ENCODE measurements at regions not wholly inside any gene's neighbourhood (a gene's known extent, or its start where the extent isn't known, plus 50 kb on each side); places are given as distances from the start of the nearest gene placed in this dataset.

DNA sequence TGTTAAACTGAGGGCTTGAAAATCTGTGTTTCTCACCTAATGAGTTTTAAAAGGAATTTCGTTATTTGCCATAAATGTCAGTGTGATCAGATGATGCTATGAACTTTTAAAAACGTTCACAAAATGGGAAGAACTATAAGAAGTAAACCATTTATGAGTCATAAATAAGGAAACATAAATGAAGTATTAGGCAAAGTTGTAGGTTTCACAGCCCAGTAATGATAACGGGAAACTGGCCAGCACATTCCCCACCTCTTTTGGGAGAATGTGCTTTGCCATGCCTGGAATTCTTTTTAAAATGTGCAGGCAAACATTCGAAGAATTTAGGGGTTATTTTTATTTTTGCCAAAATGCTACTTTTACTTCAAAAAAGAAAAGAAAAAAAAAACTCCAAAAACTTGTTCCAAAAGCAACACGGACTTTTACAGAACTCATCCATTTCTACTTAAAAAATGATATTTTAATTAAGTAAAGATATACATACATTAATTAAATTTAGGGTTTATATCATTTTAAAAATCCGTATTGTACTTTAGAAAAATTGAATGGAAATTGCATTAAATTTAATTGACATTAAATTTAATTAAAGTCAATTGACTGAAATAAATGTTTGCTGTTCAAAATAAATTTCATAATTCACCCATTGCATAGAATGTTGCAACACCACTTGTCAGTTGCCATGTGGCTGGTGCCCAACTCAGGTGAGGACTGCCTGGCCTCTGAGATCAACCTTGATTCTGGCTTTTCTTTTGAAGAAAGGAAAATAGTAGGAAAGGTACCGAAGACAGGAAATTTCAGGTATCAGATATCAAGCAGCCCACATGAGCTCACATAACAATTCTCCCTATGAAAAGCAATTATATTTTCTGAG, 1198.5 kb downstream of the EFNB2 start:
- H3K9me3 ChIP-seq, result no peaks in the 10 kb centered on the region
- intact Hi-C loops (cut with DNase I), result no loop called here
- no peaks in the 10 kb centered on the region for H3K27me3 ChIP-seq
- TF ChIP-seq CTCF (IDR thresholded peaks at IDR 0.05) (no peak), POLR2A (IDR thresholded peaks at IDR 0.05) (no peak), POLR2AphosphoS5 (IDR thresholded peaks at IDR 0.05; ENCODE audit: insufficient read depth in 1 of 2, low read depth in 1 of 2) (no peak)
- H3K27ac ChIP-seq, result no peak overlapping the region
- no peak for DNase-seq (ENCODE audit: extremely low spot score in 2 of 2)
- no peaks in the 10 kb centered on the region for H3K36me3 ChIP-seq
- no peaks in the 10 kb centered on the region for H3K4me1 ChIP-seq
- no peak overlapping the region for H3K4me3 ChIP-seq

GRCh38 chr13:105334211-105334610, 1201.3 kb downstream of the EFNB2 start:
- Histone ChIP-seq H3K4me3 (no peak overlapping the region), H3K4me1 (no peaks in the 10 kb centered on the region), H3K27me3 (no peaks in the 10 kb centered on the region), H3K36me3 (no peaks in the 10 kb centered on the region), H3K27ac (no peak overlapping the region), H3K9me3 (peaks cover 2% of the 10 kb centered on the region)
- no peak for DNase-seq (ENCODE audit: extremely low spot score in 2 of 2)
- intact Hi-C loops (cut with DNase I), result no loop called here
- TF ChIP-seq POLR2A (IDR thresholded peaks at IDR 0.05) (no peak), CTCF (IDR thresholded peaks at IDR 0.05) (no peak), POLR2AphosphoS5 (IDR thresholded peaks at IDR 0.05; ENCODE audit: insufficient read depth in 1 of 2, low read depth in 1 of 2) (no peak)

DNA sequence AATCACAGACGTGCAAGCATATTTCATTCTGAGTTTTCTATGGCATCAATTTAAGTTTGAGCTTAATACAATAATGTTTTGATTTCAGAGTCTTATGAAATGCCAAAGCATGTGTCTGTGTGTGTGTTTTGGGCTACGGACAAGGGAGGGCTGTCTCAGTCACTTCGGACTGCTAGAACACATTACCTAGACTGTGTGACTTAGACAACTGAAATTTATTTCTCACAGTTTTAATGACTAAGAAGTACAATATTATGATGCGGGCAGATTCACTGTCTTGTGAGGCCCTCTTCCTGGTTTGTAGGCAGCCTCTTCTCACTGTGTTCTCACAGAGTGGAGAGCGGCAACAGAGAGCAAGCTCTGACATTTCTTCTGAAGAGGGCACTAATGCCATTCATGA, 1202.0 kb downstream of the EFNB2 start:
- Histone ChIP-seq H3K27ac (no peak overlapping the region), H3K4me3 (no peak overlapping the region), H3K27me3 (no peaks in the 10 kb centered on the region), H3K4me1 (no peaks in the 10 kb centered on the region), H3K36me3 (no peaks in the 10 kb centered on the region), H3K9me3 (peaks cover 6% of the 10 kb centered on the region)
- TF ChIP-seq CTCF (IDR thresholded peaks at IDR 0.05) (no peak), POLR2A (IDR thresholded peaks at IDR 0.05) (no peak), POLR2AphosphoS5 (IDR thresholded peaks at IDR 0.05; ENCODE audit: insufficient read depth in 1 of 2, low read depth in 1 of 2) (no peak)
- DNase-seq (ENCODE audit: extremely low spot score in 2 of 2), result no peak
- intact Hi-C loops (cut with DNase I), result no loop called here

- Histone ChIP-seq H3K27ac (no peak overlapping the region), H3K4me3 (no peak overlapping the region), H3K36me3 (no peaks in the 10 kb centered on the region), H3K9me3 (peaks cover 6% of the 10 kb centered on the region), H3K27me3 (no peaks in the 10 kb centered on the region), H3K4me1 (no peaks in the 10 kb centered on the region)
- intact Hi-C loops (cut with DNase I), result no loop called here
- no peak for TF ChIP-seq POLR2AphosphoS5 (IDR thresholded peaks at IDR 0.05; ENCODE audit: insufficient read depth in 1 of 2, low read depth in 1 of 2)
- TF ChIP-seq POLR2A (IDR thresholded peaks at IDR 0.05), result no peak
- no peak for TF ChIP-seq CTCF (IDR thresholded peaks at IDR 0.05)
- DNase-seq (ENCODE audit: extremely low spot score in 2 of 2), result no peak
These were observed 1206.1 kb downstream of the EFNB2 start for GRCh38 chr13:105329359-105329758.

DNA sequence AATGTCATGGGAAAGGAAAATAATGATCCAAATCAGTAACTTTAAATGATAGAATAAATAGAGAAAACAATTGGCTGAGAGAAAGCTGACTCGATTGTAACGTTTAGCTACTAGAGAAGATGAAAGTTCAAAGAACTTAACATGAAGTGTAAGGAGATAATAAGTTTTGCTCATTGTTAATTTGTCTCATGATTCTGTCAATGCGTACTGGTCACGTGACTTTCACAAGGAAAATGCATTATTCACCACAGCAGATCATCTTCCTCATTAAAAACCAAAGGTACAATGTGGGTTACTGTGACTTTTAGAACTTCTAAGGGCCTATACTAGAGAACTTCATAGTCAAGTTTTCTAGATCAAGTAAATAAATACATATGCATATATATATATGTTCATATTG, 1207.2 kb downstream of the EFNB2 start:
- no peak overlapping the region for H3K27ac ChIP-seq
- H3K36me3 ChIP-seq, result no peaks in the 10 kb centered on the region
- intact Hi-C loops (cut with DNase I), result no loop called here
- no peaks in the 10 kb centered on the region for H3K27me3 ChIP-seq
- peaks cover 6% of the 10 kb centered on the region for H3K9me3 ChIP-seq
- TF ChIP-seq CTCF (IDR thresholded peaks at IDR 0.05), result no peak
- TF ChIP-seq POLR2AphosphoS5 (IDR thresholded peaks at IDR 0.05; ENCODE audit: insufficient read depth in 1 of 2, low read depth in 1 of 2), result no peak
- no peak for TF ChIP-seq POLR2A (IDR thresholded peaks at IDR 0.05)
- no peaks in the 10 kb centered on the region for H3K4me1 ChIP-seq
- DNase-seq (ENCODE audit: extremely low spot score in 2 of 2), result no peak
- no peak overlapping the region for H3K4me3 ChIP-seq

Measured in vagina (tissue), 2 donors.